ENCODE measurements at regions not wholly inside any gene's neighbourhood (a gene's known extent, or its start where the extent isn't known, plus 50 kb on each side); places are given as distances from the start of the nearest gene placed in this dataset.

GRCh38 chr6:100115407-100116101, 121.5 kb upstream of the MCHR2 start:
- Histone ChIP-seq H3K27me3 (ENCODE audit: insufficient read depth, poor library complexity, severe bottlenecking) (peaks cover 3% of the 10 kb centered on the region), H3K4me3 (replicated peaks; ENCODE audit: insufficient read depth, low read length) (no peak overlapping the region), H3K27ac (replicated peaks) (no peak overlapping the region)
- no peak for DNase-seq (ENCODE audit: low read depth in 1 of 2, low spot score in 1 of 2)
- TF ChIP-seq SPI1 (IDR thresholded peaks at IDR 0.05; ENCODE audit: borderline replicate concordance, low read depth) (no peak), POLR2AphosphoS5 (IDR thresholded peaks at IDR 0.05; ENCODE audit: low read depth) (no peak), REST (IDR thresholded peaks at IDR 0.05; ENCODE audit: insufficient replicate concordance, low read depth) (no peak), CTCF (IDR thresholded peaks at IDR 0.05; ENCODE audit: insufficient read depth, low read length) (no peak)

GRCh38 chr6:100112855-100113508, 119.0 kb upstream of the MCHR2 start:
- no peak overlapping the region for H3K4me3 ChIP-seq (replicated peaks; ENCODE audit: insufficient read depth, low read length)
- no peak overlapping the region for H3K27ac ChIP-seq (replicated peaks)
- H3K27me3 ChIP-seq (ENCODE audit: insufficient read depth, poor library complexity, severe bottlenecking), result peaks cover 3% of the 10 kb centered on the region
- no peak for TF ChIP-seq CTCF (IDR thresholded peaks at IDR 0.05; ENCODE audit: insufficient read depth, low read length)
- TF ChIP-seq POLR2AphosphoS5 (IDR thresholded peaks at IDR 0.05; ENCODE audit: low read depth), result no peak
- no peak for TF ChIP-seq GABPA (IDR thresholded peaks at IDR 0.05; ENCODE audit: low read depth)
- TF ChIP-seq REST (IDR thresholded peaks at IDR 0.05; ENCODE audit: insufficient replicate concordance, low read depth), result no peak
- TF ChIP-seq SPI1 (IDR thresholded peaks at IDR 0.05; ENCODE audit: borderline replicate concordance, low read depth), result no peak
- no peak for DNase-seq (ENCODE audit: low read depth in 1 of 2, low spot score in 1 of 2)

GRCh38 chr6:100105919-100106529, 112.0 kb upstream of the MCHR2 start:
- TF ChIP-seq POLR2AphosphoS5 (IDR thresholded peaks at IDR 0.05; ENCODE audit: low read depth) (no peak), GABPA (IDR thresholded peaks at IDR 0.05; ENCODE audit: low read depth) (no peak), CTCF (IDR thresholded peaks at IDR 0.05; ENCODE audit: insufficient read depth, low read length) (no peak), SPI1 (IDR thresholded peaks at IDR 0.05; ENCODE audit: borderline replicate concordance, low read depth) (no peak), REST (IDR thresholded peaks at IDR 0.05; ENCODE audit: insufficient replicate concordance, low read depth) (no peak)
- no peak overlapping the region for H3K27ac ChIP-seq (replicated peaks)
- no peak for DNase-seq (ENCODE audit: low read depth in 1 of 2, low spot score in 1 of 2)
- H3K4me3 ChIP-seq (replicated peaks; ENCODE audit: insufficient read depth, low read length), result no peak overlapping the region
- peaks cover 5% of the 10 kb centered on the region for H3K27me3 ChIP-seq (ENCODE audit: insufficient read depth, poor library complexity, severe bottlenecking)

All from HL-60 (cell line).